Eye (tissue), 1 donor: ENCODE measurements at regions not wholly inside any gene's neighbourhood (a gene's known extent, or its start where the extent isn't known, plus 50 kb on each side); places are given as distances from the start of the nearest gene placed in this dataset.

ENCODE experiments used
- DNase-seq: peaks from one replicate; pipeline ENCODE4 v3.0.0-alpha.2; 2015

- no peak for DNase-seq
Observed at GRCh38 chr2:121123268-121123667, 161.7 kb downstream of the TFCP2L1 start.

- DNase-seq, result no peak
Observed at GRCh38 chr2:121124330-121124729, 160.7 kb downstream of the TFCP2L1 start.

GRCh38 chr2:121125350-121125749 lies 159.7 kb downstream of the TFCP2L1 start:
- no peak for DNase-seq

GRCh38 chr2:121128741-121129659 lies 156.0 kb downstream of the TFCP2L1 start:
- DNase-seq, result peak; percentile 63

GRCh38 chr2:121129692-121130091 lies 155.3 kb downstream of the TFCP2L1 start:
- no peak for DNase-seq

GRCh38 chr2:121130301-121130850 lies 154.6 kb downstream of the TFCP2L1 start:
- DNase-seq, result no peak

- DNase-seq, result no peak
Observed at GRCh38 chr2:121131375-121131774, 153.6 kb downstream of the TFCP2L1 start.

GRCh38 chr2:121132054-121132761 lies 152.8 kb downstream of the TFCP2L1 start:
- DNase-seq, result no peak

GRCh38 chr2:121132762-121133107 lies 152.3 kb downstream of the TFCP2L1 start:
- DNase-seq, result no peak

- DNase-seq, result no peak
Observed at GRCh38 chr2:121133551-121134319, 151.3 kb downstream of the TFCP2L1 start.

- DNase-seq, result no peak
Observed at GRCh38 chr2:121134728-121135127, 150.3 kb downstream of the TFCP2L1 start.

- DNase-seq, result no peak
Observed at GRCh38 chr2:121135168-121135853, 149.7 kb downstream of the TFCP2L1 start.

GRCh38 chr2:121136323-121136722 lies 148.7 kb downstream of the TFCP2L1 start:
- no peak for DNase-seq

GRCh38 chr2:121137571-121137970 lies 147.4 kb downstream of the TFCP2L1 start:
- DNase-seq, result no peak

GRCh38 chr2:121140734-121141133 lies 144.3 kb downstream of the TFCP2L1 start:
- no peak for DNase-seq

GRCh38 chr2:121142452-121142851 lies 142.6 kb downstream of the TFCP2L1 start:
- no peak for DNase-seq

- no peak for DNase-seq
Observed at GRCh38 chr2:121144111-121144510, 140.9 kb downstream of the TFCP2L1 start.

GRCh38 chr2:121146630-121147029 lies 138.4 kb downstream of the TFCP2L1 start:
- DNase-seq, result no peak

GRCh38 chr2:121147766-121148165 lies 137.2 kb downstream of the TFCP2L1 start:
- no peak for DNase-seq

- no peak for DNase-seq
Observed at GRCh38 chr2:121148481-121148880, 136.5 kb downstream of the TFCP2L1 start.

GRCh38 chr2:121149384-121149783 lies 135.6 kb downstream of the TFCP2L1 start:
- no peak for DNase-seq

GRCh38 chr2:121150126-121150525 lies 134.9 kb downstream of the TFCP2L1 start:
- DNase-seq, result no peak
